ENCODE measurements at regions not wholly inside any gene's neighbourhood (a gene's known extent, or its start where the extent isn't known, plus 50 kb on each side); places are given as distances from the start of the nearest gene placed in this dataset.

DNA sequence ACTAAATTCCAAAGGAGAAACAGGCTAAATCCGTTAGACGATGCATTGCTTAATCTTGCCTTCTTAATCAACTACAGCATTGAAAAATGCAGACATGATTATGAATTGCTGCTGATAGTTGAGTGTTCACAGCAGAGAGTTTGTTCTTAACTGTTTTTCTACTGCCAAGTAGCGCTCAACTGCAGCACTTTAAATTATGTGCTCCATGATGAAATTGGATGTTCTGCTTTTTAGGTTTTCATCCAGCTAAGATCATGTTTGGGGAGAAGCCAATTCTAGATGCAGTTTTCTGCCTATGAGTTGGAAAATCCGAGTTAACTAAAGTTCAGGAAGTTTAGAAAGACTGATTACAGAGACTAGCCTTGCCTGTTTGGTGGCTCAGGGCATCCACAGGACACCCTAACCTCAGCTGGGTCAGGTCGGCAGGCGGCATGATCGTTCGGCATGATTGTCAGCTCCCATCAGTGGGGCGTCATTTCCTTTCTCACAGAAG is 119.4 kb upstream of the PIEZO2 start:
- TF ChIP-seq, protein P1, sequence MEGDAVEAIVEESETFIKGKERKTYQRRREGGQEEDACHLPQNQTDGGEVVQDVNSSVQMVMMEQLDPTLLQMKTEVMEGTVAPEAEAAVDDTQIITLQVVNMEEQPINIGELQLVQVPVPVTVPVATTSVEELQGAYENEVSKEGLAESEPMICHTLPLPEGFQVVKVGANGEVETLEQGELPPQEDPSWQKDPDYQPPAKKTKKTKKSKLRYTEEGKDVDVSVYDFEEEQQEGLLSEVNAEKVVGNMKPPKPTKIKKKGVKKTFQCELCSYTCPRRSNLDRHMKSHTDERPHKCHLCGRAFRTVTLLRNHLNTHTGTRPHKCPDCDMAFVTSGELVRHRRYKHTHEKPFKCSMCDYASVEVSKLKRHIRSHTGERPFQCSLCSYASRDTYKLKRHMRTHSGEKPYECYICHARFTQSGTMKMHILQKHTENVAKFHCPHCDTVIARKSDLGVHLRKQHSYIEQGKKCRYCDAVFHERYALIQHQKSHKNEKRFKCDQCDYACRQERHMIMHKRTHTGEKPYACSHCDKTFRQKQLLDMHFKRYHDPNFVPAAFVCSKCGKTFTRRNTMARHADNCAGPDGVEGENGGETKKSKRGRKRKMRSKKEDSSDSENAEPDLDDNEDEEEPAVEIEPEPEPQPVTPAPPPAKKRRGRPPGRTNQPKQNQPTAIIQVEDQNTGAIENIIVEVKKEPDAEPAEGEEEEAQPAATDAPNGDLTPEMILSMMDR (conservative IDR thresholded peaks at IDR 0.05), result no peak
- TF ChIP-seq ZFX (IDR thresholded peaks at IDR 0.05), result no peak
- no peak overlapping the region for H3K27ac ChIP-seq

- TF ChIP-seq, protein P1 (conservative IDR thresholded peaks at IDR 0.05), result no peak
- TF ChIP-seq ZFX (IDR thresholded peaks at IDR 0.05), result no peak
- no peak overlapping the region for H3K27ac ChIP-seq
Measured at GRCh38 chr18:11268153-11268552, 118.8 kb upstream of the PIEZO2 start.

DNA sequence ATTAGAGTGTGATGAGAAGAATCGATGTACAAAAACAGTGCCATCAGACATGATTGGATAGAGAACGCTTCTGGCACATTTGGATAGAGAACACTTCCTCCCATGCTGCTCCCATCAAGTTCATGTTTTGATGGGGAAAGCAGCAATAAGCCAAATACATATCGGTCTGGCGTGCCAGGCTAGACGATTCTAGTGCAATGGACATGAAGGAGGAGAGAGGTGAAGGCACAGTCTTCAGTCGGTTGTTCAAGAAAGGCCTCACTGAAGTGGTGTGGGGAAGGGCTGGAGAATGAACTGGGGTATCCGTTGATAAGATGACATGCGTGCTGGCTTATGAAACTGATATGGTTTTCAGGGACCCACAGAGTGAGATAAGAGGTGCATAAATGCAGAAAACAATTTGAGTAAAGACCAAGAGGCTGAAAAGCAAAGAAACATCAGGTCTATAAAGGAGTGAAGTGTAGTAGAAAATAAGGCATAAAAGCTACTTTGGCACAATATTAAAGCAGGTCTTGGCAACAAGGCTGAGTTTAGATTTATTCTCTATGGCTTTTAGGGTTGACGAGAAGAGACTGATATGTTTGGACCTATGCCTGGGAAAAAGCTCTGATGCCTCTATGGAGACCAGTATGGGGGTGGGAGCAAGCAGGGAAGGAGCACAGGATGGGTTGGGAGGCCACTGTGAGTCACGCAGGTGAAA is 117.6 kb upstream of the PIEZO2 start:
- no peak overlapping the region for H3K27ac ChIP-seq
- TF ChIP-seq, protein P1 (conservative IDR thresholded peaks at IDR 0.05), result no peak
- no peak for TF ChIP-seq ZFX (IDR thresholded peaks at IDR 0.05)

- TF ChIP-seq ZFX (IDR thresholded peaks at IDR 0.05), result no peak
- TF ChIP-seq, protein P1 (conservative IDR thresholded peaks at IDR 0.05), result no peak
- H3K27ac ChIP-seq, result no peak overlapping the region
Measured at GRCh38 chr18:11261486-11261885, 112.1 kb upstream of the PIEZO2 start.

DNA sequence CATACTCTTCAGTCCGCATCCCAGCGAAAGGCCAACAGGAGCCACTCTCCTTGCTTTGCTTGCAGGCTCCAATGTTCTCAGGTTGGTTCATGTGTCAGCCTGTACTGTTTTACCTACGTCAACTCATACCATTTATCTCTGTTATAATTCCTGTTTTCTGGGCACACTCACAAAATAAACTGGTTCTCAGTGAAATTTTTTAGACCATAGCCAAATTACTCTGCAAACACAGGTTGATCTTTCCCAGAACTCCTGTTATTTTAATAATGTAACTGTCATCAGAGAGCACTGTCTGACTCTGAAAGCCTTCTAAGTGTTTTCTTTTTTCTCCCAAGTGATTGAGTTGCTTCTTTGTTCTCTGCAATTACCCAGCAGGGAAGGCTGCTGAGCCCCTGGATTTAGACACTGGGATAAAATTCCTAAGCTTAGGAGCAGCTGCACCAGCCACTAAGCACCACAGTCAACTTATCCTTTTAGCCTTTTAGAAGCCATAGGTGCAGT is 111.6 kb upstream of the PIEZO2 start:
- TF ChIP-seq ZFX (IDR thresholded peaks at IDR 0.05), result no peak
- TF ChIP-seq, protein P1 (conservative IDR thresholded peaks at IDR 0.05), result no peak
- no peak overlapping the region for H3K27ac ChIP-seq

DNA sequence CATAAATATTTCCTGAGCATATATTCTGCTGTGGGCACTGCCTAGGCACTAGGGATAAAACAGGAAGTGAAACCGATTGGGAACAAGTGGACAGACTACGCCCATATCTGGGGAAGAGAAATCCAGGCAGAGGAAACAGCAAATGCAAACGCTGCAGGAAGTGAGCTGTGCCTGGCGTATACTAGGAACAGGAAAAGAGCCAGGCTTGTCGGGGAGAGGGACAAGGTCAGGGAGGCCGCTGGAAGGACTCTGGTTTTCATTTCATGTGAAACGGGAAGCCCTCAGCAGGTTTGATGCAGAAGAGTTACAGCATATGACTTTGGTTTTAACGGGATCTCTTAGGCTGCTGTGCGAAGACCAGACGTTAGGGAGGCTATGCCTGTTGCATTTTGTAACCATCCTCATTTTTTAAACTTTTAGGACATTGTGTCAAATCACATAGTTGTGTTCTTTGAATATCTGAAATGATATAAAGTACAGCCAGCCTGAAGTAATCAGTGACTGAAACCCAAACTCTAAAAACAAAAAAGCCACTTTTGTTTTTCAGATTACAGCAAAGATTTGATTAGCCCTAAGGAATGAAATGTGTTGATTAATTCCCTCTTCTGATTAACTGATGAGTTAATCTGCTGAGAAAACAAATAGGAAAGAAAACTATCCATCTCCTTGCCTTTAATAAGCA is 110.2 kb upstream of the PIEZO2 start:
- H3K27ac ChIP-seq, result no peak overlapping the region
- TF ChIP-seq, protein P1 (conservative IDR thresholded peaks at IDR 0.05), result no peak
- no peak for TF ChIP-seq ZFX (IDR thresholded peaks at IDR 0.05)

- TF ChIP-seq, protein P1 (conservative IDR thresholded peaks at IDR 0.05), result no peak
- TF ChIP-seq ZFX (IDR thresholded peaks at IDR 0.05), result no peak
Measured at GRCh38 chr18:11258039-11258610, 108.8 kb upstream of the PIEZO2 start.

More at GRCh38 chr18:11258039-11258610, 108.8 kb upstream of the PIEZO2 start:
- no peak overlapping the region for H3K27ac ChIP-seq
